HL-60 (cell line): ENCODE measurements at regions not wholly inside any gene's neighbourhood (a gene's known extent, or its start where the extent isn't known, plus 50 kb on each side); places are given as distances from the start of the nearest gene placed in this dataset.

Experiments
- CTCF ChIP-seq: IDR thresholded peaks from one replicate; pipeline ENCODE4 v1.5.1; 2011; ENCODE audit warnings: low read length, control low read depth, inconsistent platforms; ENCODE audit not compliant: insufficient read depth
- REST ChIP-seq: IDR thresholded peaks from 2 replicates; pipeline ENCODE4 v1.6.1; 2012; ENCODE audit warnings: low read depth; ENCODE audit not compliant: insufficient replicate concordance
- SPI1 ChIP-seq: IDR thresholded peaks from 2 replicates; pipeline ENCODE4 v1.6.1; 2012; ENCODE audit warnings: low read depth, mild to moderate bottlenecking, borderline replicate concordance

GRCh38 chr18:71134122-71134521 is 845.3 kb downstream of the SOCS6 start:
- TF ChIP-seq SPI1 (no peak), REST (no peak), CTCF (no peak)
